Heart left ventricle (tissue), 16 donors: ENCODE measurements at regions not wholly inside any gene's neighbourhood (a gene's known extent, or its start where the extent isn't known, plus 50 kb on each side); places are given as distances from the start of the nearest gene placed in this dataset.

Source experiments
- ATAC-seq, 4 donors: fragments of 200-7000 bp; cut with Tn5 transposase; one replicate each; pipeline ENCODE4 v1.9.1; 2020 to 2022; ENCODE audit warnings: moderate library complexity in 4 of 4, mild to moderate bottlenecking in 3 of 4, moderate number of reproducible peaks in 1 of 4
- DNase-seq, 5 donors: peaks; one replicate each; pipeline ENCODE4 v3.0.0-alpha.2; 2020
- H3K27ac ChIP-seq, 12 donors: fragments of 200-600 bp; sonication (generic) in 4 of 12; one replicate each; pipeline versions ENCODE4 v1.5.0 to v1.8.0; 2016 to 2022; ENCODE audit warnings: mild to moderate bottlenecking in 2 of 12
- H3K27me3 ChIP-seq, 9 donors: fragments of 200-600 bp; sonication (generic) in 2 of 9; one replicate each; pipeline versions ENCODE4 v1.5.1 to v1.8.0; 2016 to 2022; ENCODE audit warnings: mild to moderate bottlenecking in 3 of 9
- H3K36me3 ChIP-seq, 9 donors: fragments of 200-600 bp; sonication (generic) in 2 of 9; one replicate each; pipeline versions ENCODE4 v1.5.0 to v1.8.0; 2018 to 2022; ENCODE audit warnings: mild to moderate bottlenecking in 2 of 9
- H3K4me1 ChIP-seq, 12 donors: fragments of 200-600 bp; sonication (generic) in 4 of 12; one replicate each; pipeline versions ENCODE4 v1.5.0 to v1.8.0; 2016 to 2022; ENCODE audit warnings: mild to moderate bottlenecking in 3 of 12
- H3K4me3 ChIP-seq, 12 donors: fragments of 200-600 bp; sonication (generic) in 4 of 12; one replicate each; pipeline versions ENCODE4 v1.5.0 to v1.8.0; 2017 to 2022; ENCODE audit warnings: mild to moderate bottlenecking in 9 of 12, moderate library complexity in 4 of 12
- H3K9me3 ChIP-seq, 12 donors: fragments of 200-600 bp; sonication (generic) in 4 of 12; one replicate each; pipeline versions ENCODE4 v1.5.0 to v1.8.0; 2016 to 2022; ENCODE audit warnings: mild to moderate bottlenecking in 1 of 12
- POLR2A ChIP-seq, 2 donors: fragments of 450-650 bp; IDR thresholded peaks; one replicate each; pipeline ENCODE4 v1.6.1; 2017; ENCODE audit warnings: antibody characterized with exemption in 2 of 2, mild to moderate bottlenecking in 2 of 2, moderate library complexity in 2 of 2
- WGBS, 4 donors: extraction: QIAGEN DNeasy Blood & Tissue Kit in 2 of 4; methylation state at CpG; one replicate each; pipeline versions ENCODE4 v1.1.5 to v1.1.7; 2013 to 2018; 5-methylcytosine and 5-hydroxymethylcytosine counted together
- intact Hi-C, 10 donors: fragments of 100-400 bp; cut with DNase I; formaldehyde crosslinking; loops; one replicate each; pipeline versions ENCODE4 v1.11.1 to v1.14.2; 2022
- TF ChIP-seq, protein P1 (sequence below), 12 donors: fragments of 200-600 bp; sonication (generic) in 4 of 12; IDR thresholded peaks; one replicate each; pipeline versions ENCODE4 v1.5.0 to v1.8.0; 2018 to 2022; ENCODE audit warnings: antibody characterized with exemption in 12 of 12, mild to moderate bottlenecking in 5 of 12
- donor health status: ischemic (EF 13 %, LVEDD 7.1; RV severe dilation, severe dysfunction).
- donor health status: healthy with polysubstance abuse.
- donor health status: DM: no; HTN: yes; CAD: no.
- donor health status: DM: no; HTN: no; CAD: no.
- donor health status: ischemic (EF 25% LVEDD 6.9; RV normal size, moderate dysfunction).
- donor health status: ischemic (EF 25% LVEDD 5.7; RV mildly dilated, moderate dysfunction).
- donor health status: healthy.
- donor health status: DM: yes; HTN: yes; CAD: no.
- donor health status: ischemic (EF 35%, LVEDD 5.7; RV mildly dilated, moderate dysfunction).
- donor health status: nonischemic (EF 11% LVEDD 7.7; RV severe dilation, severe dysfunction).
- donor health status: DM: yes; HTN: yes; CAD: no.
- donor health status: PGD.
- donor health status: ischemic (EF 29% LVEDD 5.4; RV normal size, mild dysfunction).
- donor health status: nonischemic (EF 23%, LVEDD 6.1; RV moderate dilation, normal function).

DNA sequence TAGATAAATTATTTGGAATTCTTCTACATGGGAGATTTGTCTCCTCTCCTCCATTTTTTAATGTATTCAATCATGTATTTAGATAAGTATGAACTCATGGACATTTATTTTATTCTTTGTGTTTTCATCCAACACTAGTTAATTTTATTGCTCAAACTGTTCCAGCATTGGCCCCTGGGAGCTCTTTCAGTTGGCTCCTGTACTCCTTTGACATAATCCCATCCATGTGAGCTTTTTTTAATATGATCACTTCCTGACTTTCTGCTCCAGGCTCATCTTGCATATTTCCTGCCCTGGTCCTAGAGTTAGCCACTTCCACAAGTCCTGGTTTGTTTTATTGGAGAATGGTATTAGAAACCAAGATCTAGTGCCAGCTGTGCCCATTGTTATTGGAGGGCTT lies 419.0 kb upstream of the CDH11 start:
- no peak for TF ChIP-seq POLR2A (IDR thresholded peaks at IDR 0.05)
- TF ChIP-seq, protein P1, sequence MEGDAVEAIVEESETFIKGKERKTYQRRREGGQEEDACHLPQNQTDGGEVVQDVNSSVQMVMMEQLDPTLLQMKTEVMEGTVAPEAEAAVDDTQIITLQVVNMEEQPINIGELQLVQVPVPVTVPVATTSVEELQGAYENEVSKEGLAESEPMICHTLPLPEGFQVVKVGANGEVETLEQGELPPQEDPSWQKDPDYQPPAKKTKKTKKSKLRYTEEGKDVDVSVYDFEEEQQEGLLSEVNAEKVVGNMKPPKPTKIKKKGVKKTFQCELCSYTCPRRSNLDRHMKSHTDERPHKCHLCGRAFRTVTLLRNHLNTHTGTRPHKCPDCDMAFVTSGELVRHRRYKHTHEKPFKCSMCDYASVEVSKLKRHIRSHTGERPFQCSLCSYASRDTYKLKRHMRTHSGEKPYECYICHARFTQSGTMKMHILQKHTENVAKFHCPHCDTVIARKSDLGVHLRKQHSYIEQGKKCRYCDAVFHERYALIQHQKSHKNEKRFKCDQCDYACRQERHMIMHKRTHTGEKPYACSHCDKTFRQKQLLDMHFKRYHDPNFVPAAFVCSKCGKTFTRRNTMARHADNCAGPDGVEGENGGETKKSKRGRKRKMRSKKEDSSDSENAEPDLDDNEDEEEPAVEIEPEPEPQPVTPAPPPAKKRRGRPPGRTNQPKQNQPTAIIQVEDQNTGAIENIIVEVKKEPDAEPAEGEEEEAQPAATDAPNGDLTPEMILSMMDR (IDR thresholded peaks at IDR 0.05): no peak
- Histone ChIP-seq H3K4me3 (no peak overlapping the region), H3K9me3 (no peaks in the 10 kb centered on the region), H3K27ac (no peak overlapping the region), H3K36me3 (no peaks in the 10 kb centered on the region), H3K27me3 (no peaks in the 10 kb centered on the region), H3K4me1 (peaks cover 0 to 2% (median 0%) of the 10 kb centered on the region in 12 donors)
- ATAC-seq (no peak), DNase-seq (no peak)
- intact Hi-C loops: no loop called here

DNA sequence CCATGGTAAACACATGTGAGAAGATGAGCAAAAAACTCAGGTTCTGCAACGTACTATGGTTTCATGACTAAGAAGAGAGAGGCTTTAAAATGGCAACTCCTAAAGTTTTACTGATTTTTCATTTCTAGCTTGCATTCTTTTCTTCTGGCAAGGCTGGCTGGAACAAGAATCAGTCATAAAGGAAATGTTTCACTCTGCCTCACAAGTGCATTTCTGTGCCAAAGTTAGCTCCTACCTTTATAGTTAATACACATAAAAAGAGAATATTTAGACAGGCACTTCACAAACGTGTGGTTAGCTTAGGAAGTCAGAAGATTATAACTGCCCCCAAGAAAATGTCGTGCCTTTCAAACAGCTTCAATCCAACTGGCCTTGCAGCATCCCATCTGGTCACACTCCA lies 417.1 kb upstream of the CDH11 start:
- no peak overlapping the region for H3K27ac ChIP-seq
- H3K9me3 ChIP-seq: no peaks in the 10 kb centered on the region
- TF ChIP-seq, protein P1 (IDR thresholded peaks at IDR 0.05): no peak
- no peak for TF ChIP-seq POLR2A (IDR thresholded peaks at IDR 0.05)
- no peak overlapping the region for H3K4me3 ChIP-seq
- 64 to 70% (median 67%) methylated on average over 3 of the region's 3 CpGs for WGBS, 4 donors
- no peaks in the 10 kb centered on the region for H3K27me3 ChIP-seq
- ATAC-seq (no peak), DNase-seq (no peak)
- intact Hi-C loops: no loop called here
- H3K36me3 ChIP-seq: no peaks in the 10 kb centered on the region
- no peaks in the 10 kb centered on the region for H3K4me1 ChIP-seq

DNA sequence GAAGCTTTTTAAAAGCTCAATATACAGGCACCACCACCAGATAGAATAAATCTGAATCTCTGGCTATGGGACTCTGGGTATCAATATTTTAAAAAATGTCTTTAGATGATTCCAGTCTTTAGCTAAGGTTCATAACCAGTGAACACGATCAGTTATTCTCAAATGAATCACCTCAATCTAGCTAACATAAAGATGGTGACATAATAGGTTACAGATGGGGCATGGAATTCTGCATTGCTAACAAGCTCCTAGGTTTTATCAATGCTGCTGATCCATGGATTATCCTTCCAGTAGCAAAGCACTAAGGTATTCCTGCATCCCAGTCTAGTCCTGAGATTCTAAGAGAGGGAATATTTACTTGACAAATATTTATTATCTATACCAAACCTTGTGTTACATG lies 415.5 kb upstream of the CDH11 start:
- Histone ChIP-seq H3K9me3 (no peaks in the 10 kb centered on the region), H3K4me3 (no peak overlapping the region), H3K27ac (no peak overlapping the region), H3K27me3 (no peaks in the 10 kb centered on the region), H3K4me1 (peaks cover 0 to 1% (median 0%) of the 10 kb centered on the region in 12 donors), H3K36me3 (no peaks in the 10 kb centered on the region)
- no peak for TF ChIP-seq POLR2A (IDR thresholded peaks at IDR 0.05)
- TF ChIP-seq, protein P1 (IDR thresholded peaks at IDR 0.05): no peak
- ATAC-seq (no peak), DNase-seq (no peak)
- intact Hi-C loops: no loop called here
- WGBS, 4 donors: 78 to 93% (median 85%) methylated on average over 1 of the region's 1 CpG

DNA sequence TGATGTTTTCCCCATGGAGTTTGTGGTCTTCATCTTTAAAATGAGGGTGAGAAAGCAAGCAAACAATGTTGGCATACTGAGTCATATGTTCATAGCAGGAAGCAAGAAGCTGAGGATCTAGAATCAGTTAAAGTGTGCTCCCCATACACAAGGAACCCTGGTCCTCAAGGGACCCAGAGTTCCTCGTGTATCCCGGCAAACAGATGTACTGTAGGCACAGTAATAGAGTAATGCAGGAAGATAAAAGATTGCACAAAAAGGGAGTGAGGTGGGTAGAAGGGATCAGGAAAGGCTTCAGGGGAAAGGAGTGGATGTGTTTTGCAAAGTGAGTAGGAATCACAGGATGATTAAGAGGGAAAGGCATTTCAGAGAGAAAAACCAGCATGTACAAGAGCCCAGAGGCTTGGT lies 412.3 kb upstream of the CDH11 start:
- intact Hi-C loops: no loop called here
- Histone ChIP-seq H3K9me3 (no peaks in the 10 kb centered on the region), H3K36me3 (no peaks in the 10 kb centered on the region), H3K4me3 (no peak overlapping the region), H3K4me1 (peaks cover 0 to 4% (median 0%) of the 10 kb centered on the region in 12 donors), H3K27me3 (no peaks in the 10 kb centered on the region), H3K27ac (no peak overlapping the region)
- WGBS, 4 donors: 53 to 64% (median 58%) methylated on average over 2 of the region's 2 CpGs
- ATAC-seq (no peak), DNase-seq (no peak)
- TF ChIP-seq, protein P1 (IDR thresholded peaks at IDR 0.05): no peak
- TF ChIP-seq POLR2A (IDR thresholded peaks at IDR 0.05): no peak
